Lung (tissue), 11 donors: ENCODE measurements at regions not wholly inside any gene's neighbourhood (a gene's known extent, or its start where the extent isn't known, plus 50 kb on each side); places are given as distances from the start of the nearest gene placed in this dataset.

Source experiments
- ATAC-seq: fragments of 200-7000 bp; cut with Tn5 transposase; one replicate; pipeline ENCODE4 v1.9.1; 2020; ENCODE audit warnings: moderate number of reproducible peaks; ENCODE audit not compliant: insufficient read depth, low FRiP score
- DNase-seq, 3 donors: peaks; one replicate each; pipeline ENCODE4 v3.0.0-alpha.2; 2013 to 2017
- H3K27ac ChIP-seq, 2 donors: one replicate each; pipeline ENCODE4 v1.5.1; 2013; ENCODE audit warnings: mild to moderate bottlenecking in 2 of 2, moderate library complexity in 2 of 2, control low read depth in 1 of 2, inconsistent platforms in 1 of 2, low read depth in 1 of 2, low read length in 1 of 2
- H3K27me3 ChIP-seq, 3 donors: one replicate each; pipeline ENCODE4 v1.5.1; 2013; ENCODE audit warnings: low read length in 2 of 3; ENCODE audit not compliant: control insufficient read depth in 3 of 3, insufficient read depth in 3 of 3
- H3K36me3 ChIP-seq, 4 donors: one replicate each; pipeline ENCODE4 v1.5.1; 2013; ENCODE audit warnings: low read length in 4 of 4, mild to moderate bottlenecking in 1 of 4, moderate library complexity in 1 of 4; ENCODE audit not compliant: control insufficient read depth in 4 of 4, insufficient read depth in 4 of 4
- H3K4me1 ChIP-seq, 5 donors: one replicate each; pipeline ENCODE4 v1.5.1; 2013; ENCODE audit warnings: low read length in 5 of 5, mild to moderate bottlenecking in 2 of 5, moderate library complexity in 1 of 5; ENCODE audit not compliant: control insufficient read depth in 5 of 5, insufficient read depth in 5 of 5
- H3K4me3 ChIP-seq: one replicate; pipeline ENCODE4 v1.5.1; 2013; ENCODE audit warnings: mild to moderate bottlenecking, control low read depth, moderate library complexity
- H3K9ac ChIP-seq, 2 donors: one replicate each; pipeline ENCODE4 v1.5.1; 2013; ENCODE audit warnings: low read length in 2 of 2, control low read depth in 1 of 2; ENCODE audit not compliant: insufficient read depth in 1 of 2
- H3K9me3 ChIP-seq, 4 donors: one replicate each; pipeline ENCODE4 v1.5.1; 2013; ENCODE audit warnings: low read length in 3 of 4, mild to moderate bottlenecking in 1 of 4, moderate library complexity in 1 of 4; ENCODE audit not compliant: control insufficient read depth in 4 of 4, insufficient read depth in 3 of 4
- WGBS, 2 donors: extraction: QIAGEN DNeasy Blood & Tissue Kit; methylation state at CpG; one replicate each; pipeline ENCODE4 v1.1.7; 2013; 5-methylcytosine and 5-hydroxymethylcytosine counted together
- TF ChIP-seq, protein P1 (sequence below): IDR thresholded peaks from 2 replicates; pipeline ENCODE4 v1.5.1; 2012; ENCODE audit warnings: mild to moderate bottlenecking; ENCODE audit errors: control extremely low read depth, extremely low read depth
- donor health status: control.
- donor health status: control.
- donor health status: Bipolar disorder and iron deficiency.
- donor health status: healthy.
- donor health status: DM: yes; HTN: yes; CAD: no.

DNA sequence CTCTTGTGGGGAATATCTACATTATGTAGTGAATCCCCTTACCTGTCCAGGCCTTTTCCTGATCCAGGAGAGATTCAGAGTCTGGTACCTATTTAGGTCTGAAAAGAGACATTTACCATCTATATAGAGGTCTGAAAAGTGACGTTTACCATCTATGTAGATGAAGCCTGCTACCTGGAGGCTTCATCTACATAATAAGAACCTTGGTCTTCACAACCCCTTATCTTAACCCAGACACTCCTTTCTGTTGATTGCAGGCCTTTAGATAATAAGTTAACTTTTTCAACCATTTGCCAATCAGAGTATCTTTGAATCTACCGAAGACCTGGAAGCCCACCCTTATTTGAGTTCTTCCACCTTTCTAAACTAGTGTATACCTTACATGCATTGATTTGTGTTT, 113.0 kb upstream of the DMRT1 start:
- Histone ChIP-seq H3K9ac (no peak overlapping the region), H3K4me1 (peaks cover 0 to 6% (median 0%) of the 10 kb centered on the region in 5 donors), H3K27me3 (no peaks in the 10 kb centered on the region), H3K27ac (peak overlapping the region in 1 of 2 donors; percentile 12), H3K36me3 (peaks cover 0 to 15% (median 3%) of the 10 kb centered on the region in 4 donors), H3K9me3 (no peaks in the 10 kb centered on the region), H3K4me3 (no peak overlapping the region)
- DNase-seq (no peak), ATAC-seq (no peak)
- 97 to 99% methylated on average over 2 of the region's 2 CpGs for WGBS, 2 donors
- TF ChIP-seq, protein P1, sequence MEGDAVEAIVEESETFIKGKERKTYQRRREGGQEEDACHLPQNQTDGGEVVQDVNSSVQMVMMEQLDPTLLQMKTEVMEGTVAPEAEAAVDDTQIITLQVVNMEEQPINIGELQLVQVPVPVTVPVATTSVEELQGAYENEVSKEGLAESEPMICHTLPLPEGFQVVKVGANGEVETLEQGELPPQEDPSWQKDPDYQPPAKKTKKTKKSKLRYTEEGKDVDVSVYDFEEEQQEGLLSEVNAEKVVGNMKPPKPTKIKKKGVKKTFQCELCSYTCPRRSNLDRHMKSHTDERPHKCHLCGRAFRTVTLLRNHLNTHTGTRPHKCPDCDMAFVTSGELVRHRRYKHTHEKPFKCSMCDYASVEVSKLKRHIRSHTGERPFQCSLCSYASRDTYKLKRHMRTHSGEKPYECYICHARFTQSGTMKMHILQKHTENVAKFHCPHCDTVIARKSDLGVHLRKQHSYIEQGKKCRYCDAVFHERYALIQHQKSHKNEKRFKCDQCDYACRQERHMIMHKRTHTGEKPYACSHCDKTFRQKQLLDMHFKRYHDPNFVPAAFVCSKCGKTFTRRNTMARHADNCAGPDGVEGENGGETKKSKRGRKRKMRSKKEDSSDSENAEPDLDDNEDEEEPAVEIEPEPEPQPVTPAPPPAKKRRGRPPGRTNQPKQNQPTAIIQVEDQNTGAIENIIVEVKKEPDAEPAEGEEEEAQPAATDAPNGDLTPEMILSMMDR: no peak

DNA sequence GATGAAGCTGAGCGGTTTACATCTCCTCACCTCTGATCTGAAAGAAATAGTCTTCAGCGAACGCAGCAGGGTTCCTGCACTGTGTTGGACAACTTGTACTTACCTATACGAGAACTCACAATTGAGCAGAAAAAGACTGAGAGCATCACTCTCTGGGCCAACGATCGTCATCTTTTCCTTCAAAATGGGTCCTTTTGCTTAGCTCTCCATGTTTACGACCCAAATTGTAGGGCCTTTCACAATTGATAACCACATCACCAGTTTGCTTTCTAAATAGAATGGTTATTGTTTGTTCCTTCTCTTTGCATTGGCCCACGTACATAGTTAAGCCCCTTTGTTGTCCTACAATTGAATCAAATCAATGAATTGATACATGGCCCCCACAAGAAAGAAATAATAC, 110.0 kb upstream of the DMRT1 start:
- no peak overlapping the region for H3K27ac ChIP-seq
- peaks cover 0 to 15% (median 6%) of the 10 kb centered on the region in 4 donors for H3K36me3 ChIP-seq
- H3K4me1 ChIP-seq: peaks cover 4 to 11% (median 4%) of the 10 kb centered on the region in 5 donors
- H3K4me3 ChIP-seq: no peak overlapping the region
- no peaks in the 10 kb centered on the region for H3K27me3 ChIP-seq
- H3K9ac ChIP-seq: no peak overlapping the region
- no peaks in the 10 kb centered on the region for H3K9me3 ChIP-seq
- no peak for DNase-seq
- 97% methylated on average over 8 of the region's 8 CpGs for WGBS, 2 donors
- ATAC-seq: no peak
- TF ChIP-seq, protein P1: no peak

DNA sequence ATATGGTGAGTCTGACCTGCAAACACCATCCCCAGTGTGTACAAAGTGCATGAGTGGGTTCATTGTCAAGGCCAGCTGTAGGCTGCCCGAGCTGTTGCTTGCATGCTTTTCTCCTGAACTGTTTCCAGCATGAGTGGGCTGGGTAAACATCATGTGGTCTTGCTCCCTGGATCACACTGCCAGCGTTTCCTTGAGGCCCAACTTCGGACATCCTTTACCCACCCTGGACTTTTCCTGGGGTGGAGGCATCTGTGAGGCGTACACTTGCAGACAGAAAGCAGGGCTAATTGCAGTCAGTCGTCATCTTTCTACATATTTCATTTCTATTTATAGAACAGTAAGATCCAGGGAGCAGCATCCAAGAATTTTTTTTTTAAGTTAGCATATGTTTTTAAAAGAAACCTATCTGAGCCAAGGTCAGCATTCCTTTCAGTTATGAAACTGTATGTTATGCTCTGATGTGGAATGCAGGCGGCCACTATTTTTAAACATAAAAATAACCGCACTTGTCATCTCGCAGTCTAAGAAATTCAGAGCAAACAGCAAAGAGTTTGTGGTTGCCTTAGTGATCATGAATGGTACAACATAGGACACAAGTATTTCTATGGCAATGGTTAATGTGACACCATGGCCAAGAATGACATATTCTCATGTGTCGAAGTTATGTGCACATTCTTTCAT, 106.5 kb upstream of the DMRT1 start:
- ATAC-seq (peak; percentile 7), DNase-seq (peak; percentile 52 to 84 (median 82))
- Histone ChIP-seq H3K36me3 (peaks cover 0 to 15% (median 6%) of the 10 kb centered on the region in 4 donors), H3K9ac (peak overlapping the region in 1 of 2 donors; percentile 40), H3K27me3 (no peaks in the 10 kb centered on the region), H3K9me3 (no peaks in the 10 kb centered on the region), H3K4me3 (no peak overlapping the region), H3K27ac (peak overlapping the region; percentile 52 to 89), H3K4me1 (peaks cover 4 to 14% (median 9%) of the 10 kb centered on the region in 5 donors)
- WGBS, 2 donors: 37 to 66% methylated on average over 9 of the region's 9 CpGs
- TF ChIP-seq, protein P1: no peak
